AG08396 (cell line): ENCODE measurements at regions not wholly inside any gene's neighbourhood (a gene's known extent, or its start where the extent isn't known, plus 50 kb on each side); places are given as distances from the start of the nearest gene placed in this dataset.

Experiments used
- DNase-seq: peaks from one replicate; pipeline ENCODE4 v3.0.0; 2012; ENCODE audit warnings: low spot score, mixed read lengths

- no peak for DNase-seq
Observed at GRCh38 chr3:69441040-69441439, 55.2 kb upstream of the FRMD4B start.

- peak; percentile 10 for DNase-seq
Observed at GRCh38 chr3:69439643-69440270, 53.9 kb upstream of the FRMD4B start.

GRCh38 chr3:69438476-69438875 lies 52.6 kb upstream of the FRMD4B start:
- DNase-seq, result no peak

- no peak for DNase-seq
Observed at GRCh38 chr3:69435274-69436265, 49.7 kb upstream of the FRMD4B start.
